ENCODE measurements at regions not wholly inside any gene's neighbourhood (a gene's known extent, or its start where the extent isn't known, plus 50 kb on each side); places are given as distances from the start of the nearest gene placed in this dataset.

GRCh38 chr20:16939051-16939450 is 190.9 kb downstream of the OTOR start:
- ChIA-PET POLR2A (no interaction called here), CTCF (no interaction called here)
- Histone ChIP-seq H3K9me3 (replicated peaks; ENCODE audit: control insufficient read depth, insufficient read depth, low read length) (no peaks in the 10 kb centered on the region), H3K4me3 (replicated peaks in 1 of 3; ENCODE audit: insufficient read depth in 1 of 3, low read depth in 1 of 3, low read length in 3 of 3) (no peak overlapping the region), H3K36me3 (ENCODE audit: control insufficient read depth in 2 of 2, extremely low read depth in 1 of 2, insufficient read depth in 2 of 2, low read length in 2 of 2) (no peaks in the 10 kb centered on the region), H4K20me1 (replicated peaks; ENCODE audit: control insufficient read depth, extremely low read depth, insufficient read depth, low read length) (no peaks in the 10 kb centered on the region), H3K9me1 (replicated peaks; ENCODE audit: control insufficient read depth, extremely low read depth, insufficient read depth, low read length) (no peaks in the 10 kb centered on the region), H3K9ac (replicated peaks; ENCODE audit: extremely low read depth, insufficient read depth, low read length) (no peak overlapping the region), H2AFZ (ENCODE audit: low read depth, low read length) (no peak overlapping the region), H3K4me2 (ENCODE audit: insufficient read depth, low read length) (no peak overlapping the region), H3K4me1 (ENCODE audit: control insufficient read depth, extremely low read depth, insufficient read depth, low read length) (no peaks in the 10 kb centered on the region), H3K79me2 (ENCODE audit: control insufficient read depth, insufficient read depth, low read length) (no peaks in the 10 kb centered on the region), H3K27me3 (ENCODE audit: control insufficient read depth in 2 of 2, insufficient read depth in 2 of 2, low read length in 2 of 2) (no peaks in the 10 kb centered on the region), H3K27ac (ENCODE audit: insufficient read depth, low read depth, low read length) (no peak overlapping the region)
- FAIRE-seq, result no peak
- no peak for DNase-seq (ENCODE audit: low read depth, low spot score)
- dilution Hi-C loops (cut with MboI; ENCODE audit: extremely low pct_ligation_motif_present, low sequenced_read_pairs), result no loop called here
- TF ChIP-seq POLR2AphosphoS5 (IDR thresholded peaks at IDR 0.05; ENCODE audit: insufficient read depth, low read depth, low read length) (no peak), FOS (IDR thresholded peaks at IDR 0.05; ENCODE audit: borderline replicate concordance, insufficient read depth, low read length) (no peak)
- no TSS peak for BruUV-seq (replicated peaks)
- intact Hi-C loops (cut with micrococcal nuclease), result no loop called here

- Histone ChIP-seq H3K9ac (replicated peaks; ENCODE audit: extremely low read depth, insufficient read depth, low read length) (no peak overlapping the region), H3K4me1 (ENCODE audit: control insufficient read depth, extremely low read depth, insufficient read depth, low read length) (no peaks in the 10 kb centered on the region), H3K4me3 (replicated peaks in 1 of 3; ENCODE audit: insufficient read depth in 1 of 3, low read depth in 1 of 3, low read length in 3 of 3) (no peak overlapping the region), H3K27me3 (ENCODE audit: control insufficient read depth in 2 of 2, insufficient read depth in 2 of 2, low read length in 2 of 2) (no peaks in the 10 kb centered on the region), H4K20me1 (replicated peaks; ENCODE audit: control insufficient read depth, extremely low read depth, insufficient read depth, low read length) (no peaks in the 10 kb centered on the region), H2AFZ (ENCODE audit: low read depth, low read length) (no peak overlapping the region), H3K9me3 (replicated peaks; ENCODE audit: control insufficient read depth, insufficient read depth, low read length) (no peaks in the 10 kb centered on the region), H3K27ac (ENCODE audit: insufficient read depth, low read depth, low read length) (no peak overlapping the region), H3K36me3 (ENCODE audit: control insufficient read depth in 2 of 2, extremely low read depth in 1 of 2, insufficient read depth in 2 of 2, low read length in 2 of 2) (no peaks in the 10 kb centered on the region), H3K9me1 (replicated peaks; ENCODE audit: control insufficient read depth, extremely low read depth, insufficient read depth, low read length) (no peaks in the 10 kb centered on the region), H3K4me2 (ENCODE audit: insufficient read depth, low read length) (no peak overlapping the region), H3K79me2 (ENCODE audit: control insufficient read depth, insufficient read depth, low read length) (no peaks in the 10 kb centered on the region)
- dilution Hi-C loops (cut with MboI; ENCODE audit: extremely low pct_ligation_motif_present, low sequenced_read_pairs), result no loop called here
- CTCF ChIA-PET, result no interaction called here
- DNase-seq (ENCODE audit: low read depth, low spot score) (no peak), FAIRE-seq (no peak)
- POLR2A ChIA-PET, result no interaction called here
- intact Hi-C loops (cut with micrococcal nuclease), result no loop called here
- no TSS peak for BruUV-seq (replicated peaks)
- TF ChIP-seq FOS (IDR thresholded peaks at IDR 0.05; ENCODE audit: borderline replicate concordance, insufficient read depth, low read length) (no peak), POLR2AphosphoS5 (IDR thresholded peaks at IDR 0.05; ENCODE audit: insufficient read depth, low read depth, low read length) (no peak), MAX (IDR thresholded peaks at IDR 0.05; ENCODE audit: insufficient read depth, insufficient read length) (no peak), CTCF (IDR thresholded peaks at IDR 0.05; ENCODE audit: extremely low read depth in 1 of 2, insufficient read depth in 1 of 2, low read depth in 1 of 2, low read length in 2 of 2) (no peak), MYC (IDR thresholded peaks at IDR 0.05; ENCODE audit: low read depth, low read length) (no peak), JUN (IDR thresholded peaks at IDR 0.05; ENCODE audit: borderline replicate concordance, insufficient read depth, insufficient read length, low read depth) (no peak), POLR2A (IDR thresholded peaks at IDR 0.05; ENCODE audit: low read depth, low read length) (no peak), EZH2 (IDR thresholded peaks at IDR 0.05; ENCODE audit: borderline replicate concordance, low read depth, low read length, severe bottlenecking) (no peak), GATA2 (IDR thresholded peaks at IDR 0.05; ENCODE audit: insufficient read depth, insufficient read length, low read depth, low read length) (no peak)
Observed at GRCh38 chr20:16940701-16941100, 192.5 kb downstream of the OTOR start.
